ENCODE measurements at regions not wholly inside any gene's neighbourhood (a gene's known extent, or its start where the extent isn't known, plus 50 kb on each side); places are given as distances from the start of the nearest gene placed in this dataset.

DNA sequence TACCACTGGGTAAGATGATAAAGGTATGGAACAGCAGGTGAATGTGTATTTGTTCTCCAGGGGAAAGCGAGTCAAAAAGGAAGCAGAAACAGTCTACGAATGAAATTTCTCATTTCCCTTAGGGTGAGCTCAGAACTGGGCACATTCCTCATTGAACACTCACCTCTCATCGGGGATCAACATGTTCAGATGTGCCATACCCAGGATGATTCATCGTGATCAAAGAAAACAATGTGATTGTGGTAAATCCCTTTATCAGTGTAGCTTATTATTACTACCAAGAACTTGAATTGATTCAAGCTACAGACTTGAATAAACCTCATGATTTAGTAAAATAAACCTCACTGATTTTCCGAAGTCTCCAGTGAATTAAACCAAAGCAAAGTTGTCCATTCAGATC is 72.1 kb downstream of the GJD2 start:
- no peak overlapping the region for H3K4me3 ChIP-seq (ENCODE audit: low read length)
- TF ChIP-seq, protein P1, sequence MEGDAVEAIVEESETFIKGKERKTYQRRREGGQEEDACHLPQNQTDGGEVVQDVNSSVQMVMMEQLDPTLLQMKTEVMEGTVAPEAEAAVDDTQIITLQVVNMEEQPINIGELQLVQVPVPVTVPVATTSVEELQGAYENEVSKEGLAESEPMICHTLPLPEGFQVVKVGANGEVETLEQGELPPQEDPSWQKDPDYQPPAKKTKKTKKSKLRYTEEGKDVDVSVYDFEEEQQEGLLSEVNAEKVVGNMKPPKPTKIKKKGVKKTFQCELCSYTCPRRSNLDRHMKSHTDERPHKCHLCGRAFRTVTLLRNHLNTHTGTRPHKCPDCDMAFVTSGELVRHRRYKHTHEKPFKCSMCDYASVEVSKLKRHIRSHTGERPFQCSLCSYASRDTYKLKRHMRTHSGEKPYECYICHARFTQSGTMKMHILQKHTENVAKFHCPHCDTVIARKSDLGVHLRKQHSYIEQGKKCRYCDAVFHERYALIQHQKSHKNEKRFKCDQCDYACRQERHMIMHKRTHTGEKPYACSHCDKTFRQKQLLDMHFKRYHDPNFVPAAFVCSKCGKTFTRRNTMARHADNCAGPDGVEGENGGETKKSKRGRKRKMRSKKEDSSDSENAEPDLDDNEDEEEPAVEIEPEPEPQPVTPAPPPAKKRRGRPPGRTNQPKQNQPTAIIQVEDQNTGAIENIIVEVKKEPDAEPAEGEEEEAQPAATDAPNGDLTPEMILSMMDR (conservative IDR thresholded peaks at IDR 0.05; ENCODE audit: low read length), result no peak
- peak; percentile 3 for DNase-seq (ENCODE audit: low read depth)

DNA sequence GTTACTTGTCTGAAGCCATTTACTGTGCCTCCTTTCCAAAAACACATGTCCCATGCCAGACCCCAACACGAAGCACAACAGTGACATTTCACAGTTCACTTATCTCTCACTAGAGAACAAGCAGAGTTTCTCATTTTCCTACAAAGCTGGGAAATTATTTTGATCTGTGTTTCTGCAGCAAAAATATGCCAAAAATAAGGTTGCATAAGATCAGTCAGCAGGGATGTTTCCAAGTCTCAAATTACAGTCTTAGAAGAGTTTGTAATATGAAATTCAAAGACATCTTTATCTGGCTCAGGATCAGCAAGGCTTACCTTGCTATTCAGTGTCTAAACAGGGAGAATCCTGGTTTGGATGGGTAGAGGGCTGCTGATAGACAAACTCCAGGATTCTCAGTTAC is 75.5 kb downstream of the GJD2 start:
- TF ChIP-seq, protein P1 (conservative IDR thresholded peaks at IDR 0.05; ENCODE audit: low read length), result no peak

DNA sequence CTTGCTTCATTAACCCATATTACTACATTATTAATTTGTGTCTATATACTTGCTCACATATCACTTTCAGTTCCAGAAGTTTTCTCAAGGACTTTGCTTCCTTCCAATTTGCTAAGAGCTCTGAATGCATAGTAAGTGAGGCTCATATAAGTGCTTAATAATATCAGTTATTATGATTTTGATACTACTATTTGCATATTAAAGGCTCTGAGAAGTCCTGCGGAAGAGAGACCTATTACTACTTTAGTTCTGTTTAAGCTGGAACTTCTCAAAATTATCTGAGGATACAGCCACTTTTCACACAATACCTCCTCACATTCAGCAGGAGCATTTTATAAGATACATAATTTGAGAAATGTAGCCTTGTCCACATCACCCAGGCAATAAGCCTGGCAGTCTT is 81.6 kb downstream of the GJD2 start:
- no peak overlapping the region for H3K4me3 ChIP-seq (ENCODE audit: low read length)
- DNase-seq (ENCODE audit: low read depth), result no peak
- TF ChIP-seq, protein P1 (conservative IDR thresholded peaks at IDR 0.05; ENCODE audit: low read length), result no peak

More for the DNA sequence above, 75.5 kb downstream of the GJD2 start:
- no peak for DNase-seq (ENCODE audit: low read depth)
- no peak overlapping the region for H3K4me3 ChIP-seq (ENCODE audit: low read length)

DNA sequence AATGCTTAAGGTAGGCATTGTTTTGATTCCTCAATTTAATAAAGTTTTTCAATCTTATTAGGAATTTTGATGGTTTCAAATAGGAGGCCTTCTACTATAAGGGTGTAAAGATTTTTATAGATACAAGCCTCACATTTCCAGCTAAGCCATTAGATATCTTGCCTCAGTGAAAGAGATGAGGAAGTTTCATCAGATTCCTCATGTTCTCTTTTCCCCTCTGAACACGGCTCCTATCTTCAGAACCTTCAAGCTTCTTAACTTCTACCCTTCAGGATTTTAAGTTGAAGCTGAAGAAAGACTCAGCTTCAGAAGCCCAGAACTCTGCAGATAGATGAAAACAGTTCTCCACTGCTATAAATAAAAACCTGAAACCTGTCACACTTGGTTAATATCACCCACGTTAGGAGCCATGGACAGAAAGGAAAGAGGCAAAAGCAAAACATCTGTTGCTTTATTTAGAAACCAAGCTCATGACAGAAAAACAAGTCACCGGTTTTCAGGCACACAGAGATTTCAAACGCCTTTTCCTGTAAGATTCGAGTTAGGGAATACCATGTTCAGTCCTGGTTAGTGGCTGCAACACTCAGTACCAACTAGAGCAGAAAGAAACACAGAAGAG is 82.2 kb upstream of the GOLGA8B start:
- TF ChIP-seq, protein P1 (conservative IDR thresholded peaks at IDR 0.05; ENCODE audit: low read length), result no peak
- no peak overlapping the region for H3K4me3 ChIP-seq (ENCODE audit: low read length)
- no peak for DNase-seq (ENCODE audit: low read depth)

DNA sequence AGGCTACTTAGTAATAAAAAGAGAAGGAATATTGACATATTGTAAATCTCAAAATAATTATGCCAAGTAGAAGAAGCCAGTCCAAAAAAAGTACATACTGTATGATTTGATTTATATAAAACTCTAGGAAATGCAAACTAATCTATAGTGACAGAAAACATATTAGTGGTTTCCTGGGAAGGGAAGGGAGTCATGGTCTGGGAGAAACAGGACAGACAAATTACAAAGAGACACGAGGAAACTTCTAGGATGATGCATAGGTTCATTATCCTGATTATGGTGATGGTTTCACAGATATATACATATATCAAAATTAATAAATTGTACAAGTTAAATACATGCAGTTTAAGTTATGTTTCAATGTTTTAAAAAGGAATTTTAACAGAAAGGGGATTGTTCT is 81.0 kb upstream of the GOLGA8B start:
- TF ChIP-seq, protein P1 (conservative IDR thresholded peaks at IDR 0.05; ENCODE audit: low read length), result no peak
- DNase-seq (ENCODE audit: low read depth), result no peak
- H3K4me3 ChIP-seq (ENCODE audit: low read length), result no peak overlapping the region

DNA sequence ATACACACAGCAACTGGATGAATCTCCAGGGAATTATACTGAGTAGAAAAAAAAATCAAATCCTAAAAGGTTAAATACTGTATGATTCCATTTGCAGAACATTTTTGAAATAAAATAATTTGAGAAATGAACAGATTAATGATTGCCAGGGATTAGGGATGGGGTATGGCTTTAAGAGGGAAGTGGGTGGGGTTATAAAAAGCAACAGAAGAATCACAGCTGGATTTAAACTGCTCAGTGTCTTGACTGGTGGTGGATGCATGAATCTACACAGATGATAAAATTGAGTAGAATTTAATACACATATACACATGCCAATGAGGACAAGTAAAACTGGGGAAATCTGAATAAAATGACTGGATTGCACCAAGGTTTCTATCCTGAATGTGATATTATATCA is 79.7 kb upstream of the GOLGA8B start:
- no peak overlapping the region for H3K4me3 ChIP-seq (ENCODE audit: low read length)
- TF ChIP-seq, protein P1 (conservative IDR thresholded peaks at IDR 0.05; ENCODE audit: low read length), result no peak
- no peak for DNase-seq (ENCODE audit: low read depth)

DNA sequence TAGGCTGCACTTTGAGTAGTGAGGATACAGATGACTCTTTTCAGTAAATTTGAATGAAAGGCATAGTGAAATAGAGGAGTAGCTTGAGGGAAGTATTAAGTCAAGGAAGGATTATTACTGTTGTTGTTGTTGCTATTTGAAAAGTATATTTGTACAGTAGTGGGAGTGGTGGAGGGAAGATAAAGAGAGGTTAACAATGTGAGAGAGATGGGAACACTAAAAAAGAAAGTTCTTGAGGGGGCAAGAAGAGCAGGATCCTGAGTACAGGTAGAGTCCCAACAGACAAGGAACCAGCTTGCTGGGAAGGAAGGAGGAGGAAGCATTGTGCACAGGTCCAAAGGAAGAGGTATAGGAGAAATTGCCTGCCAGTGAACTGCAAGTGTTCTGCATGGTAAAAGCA is 75.6 kb upstream of the GOLGA8B start:
- no peak overlapping the region for H3K4me3 ChIP-seq (ENCODE audit: low read length)
- DNase-seq (ENCODE audit: low read depth), result no peak
- TF ChIP-seq, protein P1 (conservative IDR thresholded peaks at IDR 0.05; ENCODE audit: low read length), result no peak
